GM21423 (cell line): ENCODE measurements at regions not wholly inside any gene's neighbourhood (a gene's known extent, or its start where the extent isn't known, plus 50 kb on each side); places are given as distances from the start of the nearest gene placed in this dataset.
"Not testable (repeated sequence)": the region's sequence is repeated elsewhere in the genome, so short reads cannot be mapped to it uniquely, and the experiment has no call there.

Source experiments
- ATAC-seq: cut with Tn5 transposase; IDR thresholded peaks from one replicate; pipeline ENCODE4 v1.9.1; 2021; ENCODE audit warnings: mild to moderate bottlenecking, moderate library complexity; ENCODE audit not compliant: unreplicated experiment

- no peak for ATAC-seq
Measured at GRCh38 chr5:87756951-87757350, 344.2 kb upstream of the CCNH start.

DNA sequence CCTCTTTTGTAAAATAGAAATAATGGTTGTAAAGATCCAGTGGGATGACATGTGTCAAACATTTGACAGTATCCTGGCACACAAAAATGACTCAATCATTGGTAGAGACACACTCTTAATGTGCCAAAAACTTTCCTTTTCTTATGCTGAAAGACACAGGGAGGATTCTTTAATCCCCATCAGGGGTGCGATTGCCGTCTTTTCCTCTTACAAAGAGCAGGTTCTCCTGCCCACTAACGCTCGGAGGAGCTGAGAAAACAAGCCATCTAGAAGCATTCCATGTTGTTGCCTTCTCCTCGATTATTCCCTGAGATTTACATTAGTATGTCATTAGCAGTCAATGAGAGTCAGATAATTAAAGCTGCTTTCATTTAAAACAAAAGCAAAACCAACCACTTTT, 342.6 kb upstream of the CCNH start:
- ATAC-seq, result no peak

- ATAC-seq, result no peak
Measured at GRCh38 chr5:87754009-87754757, 341.5 kb upstream of the CCNH start.

- ATAC-seq, result no peak
Measured at GRCh38 chr5:87752362-87752761, 339.6 kb upstream of the CCNH start.

GRCh38 chr5:87751824-87752223, 339.1 kb upstream of the CCNH start:
- ATAC-seq, result no peak

- no peak for ATAC-seq
Measured at GRCh38 chr5:87746891-87747377, 334.2 kb upstream of the CCNH start.

DNA sequence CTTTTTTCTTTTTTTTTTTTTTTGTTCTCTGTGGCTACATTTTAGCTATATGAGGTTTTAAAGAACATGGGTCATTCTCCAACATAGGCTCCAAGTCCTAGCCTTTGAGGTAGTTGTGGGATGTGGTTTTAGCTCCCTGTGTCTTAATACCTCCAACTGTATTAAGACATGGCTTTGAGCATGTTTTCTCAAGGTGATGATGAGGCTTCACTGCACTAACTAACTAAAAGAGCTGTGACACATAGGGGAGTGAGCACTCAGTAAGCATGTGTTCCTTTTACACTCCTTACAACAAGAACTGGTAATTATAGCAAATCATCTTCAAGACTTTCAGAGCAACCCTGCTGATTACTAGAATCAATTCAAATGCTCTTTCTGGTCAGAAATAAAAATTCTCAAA, 333.6 kb upstream of the CCNH start:
- ATAC-seq, result no peak

- ATAC-seq, result no peak
Measured at GRCh38 chr5:87741881-87742280, 329.2 kb upstream of the CCNH start.

GRCh38 chr5:87735923-87736322, 323.2 kb upstream of the CCNH start:
- ATAC-seq, result no peak

GRCh38 chr5:87733897-87734296, 321.2 kb upstream of the CCNH start:
- no peak for ATAC-seq

DNA sequence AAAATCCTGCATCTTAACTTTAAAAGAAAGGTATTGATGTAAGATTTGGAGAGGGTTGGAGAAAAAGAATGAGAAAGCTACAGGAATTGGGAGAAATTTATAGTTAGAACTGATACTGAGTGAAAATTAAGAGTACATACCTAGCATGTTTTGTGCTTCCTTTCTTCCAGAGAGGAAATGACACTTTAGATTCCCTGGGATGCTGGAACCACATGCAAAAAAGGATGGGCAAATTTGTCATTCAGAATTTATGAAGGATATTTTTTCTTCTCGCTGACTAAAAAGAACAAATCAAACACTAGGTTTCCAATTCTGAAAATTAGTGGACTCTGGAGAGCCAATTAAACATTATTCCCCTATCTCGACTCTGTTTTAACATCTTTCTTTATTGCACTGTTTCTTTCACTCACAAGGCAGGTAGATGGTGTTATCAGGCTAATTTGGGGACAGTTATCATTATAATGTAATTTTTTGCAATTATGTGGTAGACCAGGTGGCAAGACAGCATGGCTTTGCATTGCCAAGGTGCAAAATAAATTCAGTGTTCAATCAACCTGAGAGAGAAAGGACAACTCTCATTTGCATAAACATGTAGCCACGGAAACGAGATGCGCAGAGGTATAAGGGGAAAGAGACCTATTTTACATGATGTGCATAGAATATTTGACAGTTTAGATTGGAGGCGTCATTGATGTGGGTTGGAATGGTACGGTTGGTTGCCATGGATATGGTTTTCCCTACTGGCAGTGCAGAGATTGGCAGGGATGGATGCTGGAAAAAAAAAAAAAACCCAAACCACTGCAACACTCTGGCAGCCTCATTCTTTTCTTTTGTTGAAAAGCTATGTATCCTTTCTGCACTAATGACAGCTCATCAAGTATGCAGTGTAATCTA, 320.4 kb upstream of the CCNH start:
- no peak for ATAC-seq

GRCh38 chr5:87729781-87730180, 317.1 kb upstream of the CCNH start:
- no peak for ATAC-seq

DNA sequence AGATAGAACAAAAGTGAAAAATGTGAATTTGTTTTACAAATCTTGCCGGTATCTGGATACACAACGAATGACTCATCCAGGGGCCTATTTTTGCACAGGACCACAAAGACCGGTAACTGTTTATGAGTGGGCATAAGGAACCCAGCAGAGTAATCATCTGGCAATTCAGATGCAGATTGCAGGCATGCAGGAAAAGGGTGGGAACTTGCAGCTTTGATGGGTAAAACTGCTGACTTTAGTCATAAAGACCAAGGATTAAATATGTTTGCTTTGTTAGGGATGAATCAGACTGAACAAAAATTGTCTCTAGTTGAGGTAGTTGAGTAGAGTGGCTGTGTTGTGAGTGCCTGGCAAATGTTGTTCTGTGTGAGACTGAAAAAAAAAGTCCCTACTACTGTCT, 309.6 kb upstream of the CCNH start:
- ATAC-seq, result no peak

GRCh38 chr5:87718224-87718925, 305.6 kb upstream of the CCNH start:
- not testable (repeated sequence) for ATAC-seq

- no peak for ATAC-seq
Measured at GRCh38 chr5:87717761-87718160, 305.0 kb upstream of the CCNH start.

DNA sequence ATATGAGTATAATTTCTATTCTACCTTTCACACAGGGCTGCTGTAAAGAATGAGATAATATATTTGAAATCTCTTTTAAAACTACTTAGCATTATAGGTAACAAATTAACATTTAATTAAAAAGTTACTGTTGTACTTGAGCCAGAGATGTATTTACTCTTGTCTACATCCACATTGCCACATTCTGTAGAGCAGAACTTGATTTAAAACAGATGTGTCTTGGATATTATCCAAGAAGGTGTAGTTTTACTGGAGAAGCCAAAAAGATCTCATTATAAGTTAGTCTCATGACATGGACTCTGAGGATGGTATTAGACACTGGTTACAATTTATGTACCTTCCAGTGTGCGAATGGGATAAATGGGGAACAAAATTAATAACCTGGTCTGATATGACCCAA, 293.1 kb upstream of the CCNH start:
- no peak for ATAC-seq

DNA sequence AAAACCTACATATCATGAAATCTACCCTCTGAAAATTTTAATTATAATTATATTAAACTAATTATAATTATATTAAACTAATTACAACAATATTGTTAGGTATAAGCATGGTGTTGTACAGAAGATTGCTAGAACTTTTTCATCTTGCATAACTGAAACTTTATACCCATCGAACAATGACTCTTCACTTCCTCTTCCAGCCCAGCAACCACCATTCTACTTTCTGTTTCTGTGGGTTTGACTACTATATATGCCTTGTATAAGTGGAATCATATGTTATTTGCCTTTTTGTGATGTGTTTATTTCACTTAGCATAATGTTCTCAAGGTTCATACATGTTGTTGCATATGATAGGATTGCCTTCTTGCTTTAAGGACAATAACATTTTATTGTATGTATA, 274.2 kb upstream of the CCNH start:
- peak; percentile 85 for ATAC-seq

DNA sequence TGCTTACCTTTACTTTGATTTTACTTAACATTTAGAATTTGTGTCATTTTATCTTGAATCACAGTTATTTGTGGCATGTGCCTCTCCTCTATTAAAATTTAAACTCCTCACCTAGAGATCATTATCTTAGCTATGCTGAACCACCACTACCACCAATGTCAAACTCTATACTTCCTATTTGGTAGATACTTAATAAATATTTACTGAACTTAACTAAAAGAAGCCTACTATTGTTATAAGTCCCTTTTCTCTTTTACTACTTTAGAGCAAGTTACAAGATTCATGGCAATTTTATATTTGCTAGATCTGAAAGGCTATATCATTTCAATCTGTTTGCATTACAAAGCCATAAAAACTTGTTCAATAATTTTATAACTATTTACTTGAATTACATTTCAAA, 273.3 kb upstream of the CCNH start:
- no peak for ATAC-seq

DNA sequence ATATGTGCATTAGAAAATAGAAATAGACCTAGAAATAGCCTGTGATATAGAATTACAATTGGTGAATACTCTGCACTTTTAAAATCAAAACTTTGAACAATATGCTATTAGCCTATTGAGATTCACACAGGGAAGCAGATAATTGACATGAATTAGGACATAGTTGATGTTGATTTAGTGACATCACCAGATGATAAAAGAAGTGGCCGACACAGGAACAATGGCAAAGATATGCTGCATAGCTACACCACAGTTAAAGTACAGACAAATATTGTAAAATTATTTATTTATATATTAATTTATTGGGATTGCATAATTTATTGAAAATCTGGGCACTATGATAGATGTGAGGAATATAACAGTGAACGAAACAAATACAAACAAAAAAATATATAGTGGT, 261.5 kb upstream of the CCNH start:
- no peak for ATAC-seq

DNA sequence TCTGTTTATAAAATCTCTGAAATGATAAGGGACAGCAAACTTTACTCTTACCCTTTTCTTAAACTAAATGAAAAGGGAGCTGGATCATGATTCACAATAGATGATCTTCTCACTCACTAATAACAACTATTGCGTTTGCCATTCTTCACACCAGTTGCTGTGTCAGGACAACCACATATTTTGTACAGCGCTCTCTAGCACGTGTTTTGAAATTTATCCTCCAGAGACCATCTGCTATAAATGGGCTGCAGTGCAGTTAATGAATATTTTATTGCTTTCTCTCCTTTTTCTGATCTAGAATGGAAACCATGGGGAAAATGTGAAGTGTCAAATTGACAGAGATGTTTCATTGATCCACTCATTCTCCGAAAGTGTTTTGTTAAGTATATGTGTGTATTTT, 258.4 kb upstream of the CCNH start:
- no peak for ATAC-seq

GRCh38 chr5:87665166-87665565, 252.4 kb upstream of the CCNH start:
- ATAC-seq, result no peak
